DOHH2 (cell line): ENCODE measurements at regions not wholly inside any gene's neighbourhood (a gene's known extent, or its start where the extent isn't known, plus 50 kb on each side); places are given as distances from the start of the nearest gene placed in this dataset.

Source experiments
- EZH2phosphoT487 ChIP-seq: fragments of 200-600 bp; sonication (generic); IDR thresholded peaks from 2 replicates; pipeline ENCODE4 v1.6.1; 2017; ENCODE audit warnings: borderline replicate concordance, mild to moderate bottlenecking, antibody characterized with exemption, low read length, moderate library complexity, mixed read lengths
- TF ChIP-seq, protein P1 (sequence below): fragments of 200-600 bp; sonication (generic); IDR thresholded peaks from one replicate; pipeline ENCODE4 v1.5.1; 2014; ENCODE audit warnings: antibody characterized with exemption, mild to moderate bottlenecking, low read depth, low read length; ENCODE audit not compliant: poor library complexity, severe bottlenecking

DNA sequence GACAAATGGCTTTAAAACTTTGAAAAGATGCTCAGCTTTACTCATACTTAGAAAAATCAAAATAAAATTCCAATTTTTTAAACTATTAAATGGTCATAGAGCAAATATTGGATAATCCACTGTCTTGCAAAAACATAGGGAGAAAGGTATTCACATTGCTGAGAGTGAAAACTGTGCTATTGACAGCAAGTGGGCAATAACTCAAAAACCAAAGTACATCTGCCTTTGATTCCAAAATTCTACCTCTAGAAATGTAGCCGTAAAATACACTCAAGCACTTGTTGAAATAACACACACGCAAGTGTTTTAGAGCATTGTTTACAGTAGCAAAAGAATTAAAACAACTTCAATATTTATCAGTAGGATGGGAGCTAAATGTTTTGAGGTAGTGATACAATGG, 210.6 kb upstream of the HS3ST3A1 start:
- TF ChIP-seq, protein P1, sequence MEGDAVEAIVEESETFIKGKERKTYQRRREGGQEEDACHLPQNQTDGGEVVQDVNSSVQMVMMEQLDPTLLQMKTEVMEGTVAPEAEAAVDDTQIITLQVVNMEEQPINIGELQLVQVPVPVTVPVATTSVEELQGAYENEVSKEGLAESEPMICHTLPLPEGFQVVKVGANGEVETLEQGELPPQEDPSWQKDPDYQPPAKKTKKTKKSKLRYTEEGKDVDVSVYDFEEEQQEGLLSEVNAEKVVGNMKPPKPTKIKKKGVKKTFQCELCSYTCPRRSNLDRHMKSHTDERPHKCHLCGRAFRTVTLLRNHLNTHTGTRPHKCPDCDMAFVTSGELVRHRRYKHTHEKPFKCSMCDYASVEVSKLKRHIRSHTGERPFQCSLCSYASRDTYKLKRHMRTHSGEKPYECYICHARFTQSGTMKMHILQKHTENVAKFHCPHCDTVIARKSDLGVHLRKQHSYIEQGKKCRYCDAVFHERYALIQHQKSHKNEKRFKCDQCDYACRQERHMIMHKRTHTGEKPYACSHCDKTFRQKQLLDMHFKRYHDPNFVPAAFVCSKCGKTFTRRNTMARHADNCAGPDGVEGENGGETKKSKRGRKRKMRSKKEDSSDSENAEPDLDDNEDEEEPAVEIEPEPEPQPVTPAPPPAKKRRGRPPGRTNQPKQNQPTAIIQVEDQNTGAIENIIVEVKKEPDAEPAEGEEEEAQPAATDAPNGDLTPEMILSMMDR = no peak
- TF ChIP-seq EZH2phosphoT487 = no peak
